RWPE1 (cell line): ENCODE measurements at regions not wholly inside any gene's neighbourhood (a gene's known extent, or its start where the extent isn't known, plus 50 kb on each side); places are given as distances from the start of the nearest gene placed in this dataset.

ENCODE experiments used
- CTCF ChIA-PET: fragments of 350-600 bp; sonication (Branson Sonifier 250); formaldehyde crosslinking; extraction: SDS; loops from one replicate; lab custom pipeline; 2021; lab: Yijun Ruan, JAX
- POLR2A ChIA-PET: fragments of 400-600 bp; formaldehyde crosslinking; extraction: SDS; loops from one replicate; lab custom pipeline; 2020; ENCODE audit warnings: antibody characterized with exemption; ENCODE audit not compliant: low non-redundant PET; lab: Yijun Ruan, JAX
- DNase-seq: peaks from one replicate; pipeline ENCODE4 v3.0.0; 2012; ENCODE audit warnings: low spot score
- H3K27ac ChIP-seq: fragments of 450-650 bp; 2 replicates; pipeline ENCODE4 v1.5.1; 2017
- TF ChIP-seq, protein P1 (sequence below): fragments of 450-650 bp; conservative IDR thresholded peaks from 2 replicates; pipeline ENCODE4 v1.5.1; 2017; ENCODE audit warnings: low read depth, mild to moderate bottlenecking

DNA sequence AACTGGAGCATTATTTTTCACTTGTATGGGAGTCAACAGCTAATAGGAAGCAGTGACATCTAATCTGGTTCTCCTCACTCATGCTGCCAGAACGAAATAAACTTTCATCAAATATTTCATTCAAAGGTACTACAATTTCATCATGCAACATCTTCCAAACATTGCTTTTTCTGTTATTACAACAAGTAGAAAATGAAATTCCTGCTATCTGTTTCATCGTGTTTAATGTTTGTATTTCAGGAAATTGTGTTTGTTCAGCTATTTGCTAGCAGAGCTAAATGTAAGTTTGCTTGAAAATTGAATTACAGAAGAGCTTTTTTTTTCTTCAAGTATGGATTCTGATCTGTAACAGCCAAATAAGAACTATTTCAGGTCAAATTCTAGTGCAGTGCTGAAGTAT lies 90.1 kb downstream of the SLITRK6 start:
- CTCF ChIA-PET: no interaction called here
- DNase-seq: no peak
- TF ChIP-seq, protein P1, sequence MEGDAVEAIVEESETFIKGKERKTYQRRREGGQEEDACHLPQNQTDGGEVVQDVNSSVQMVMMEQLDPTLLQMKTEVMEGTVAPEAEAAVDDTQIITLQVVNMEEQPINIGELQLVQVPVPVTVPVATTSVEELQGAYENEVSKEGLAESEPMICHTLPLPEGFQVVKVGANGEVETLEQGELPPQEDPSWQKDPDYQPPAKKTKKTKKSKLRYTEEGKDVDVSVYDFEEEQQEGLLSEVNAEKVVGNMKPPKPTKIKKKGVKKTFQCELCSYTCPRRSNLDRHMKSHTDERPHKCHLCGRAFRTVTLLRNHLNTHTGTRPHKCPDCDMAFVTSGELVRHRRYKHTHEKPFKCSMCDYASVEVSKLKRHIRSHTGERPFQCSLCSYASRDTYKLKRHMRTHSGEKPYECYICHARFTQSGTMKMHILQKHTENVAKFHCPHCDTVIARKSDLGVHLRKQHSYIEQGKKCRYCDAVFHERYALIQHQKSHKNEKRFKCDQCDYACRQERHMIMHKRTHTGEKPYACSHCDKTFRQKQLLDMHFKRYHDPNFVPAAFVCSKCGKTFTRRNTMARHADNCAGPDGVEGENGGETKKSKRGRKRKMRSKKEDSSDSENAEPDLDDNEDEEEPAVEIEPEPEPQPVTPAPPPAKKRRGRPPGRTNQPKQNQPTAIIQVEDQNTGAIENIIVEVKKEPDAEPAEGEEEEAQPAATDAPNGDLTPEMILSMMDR: no peak
- no peak overlapping the region for H3K27ac ChIP-seq
- POLR2A ChIA-PET: no interaction called here

DNA sequence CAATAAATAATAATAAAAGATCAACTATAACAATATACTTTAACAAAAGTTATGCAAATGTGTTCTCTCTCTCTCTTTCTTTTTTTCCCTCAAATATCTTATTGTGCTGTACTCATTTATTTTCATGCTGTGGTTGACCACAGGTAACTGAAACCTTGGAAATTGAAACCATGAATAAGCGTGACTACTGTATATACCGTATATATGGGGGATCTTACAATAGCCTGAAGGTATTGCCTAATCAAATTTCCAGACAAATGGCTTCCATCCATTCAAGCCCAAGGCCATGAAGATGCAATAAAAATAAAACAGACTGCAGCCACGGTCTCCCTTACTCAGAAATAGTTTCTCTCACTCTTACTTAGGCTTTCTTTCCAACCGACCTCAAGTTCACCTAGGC lies 98.3 kb downstream of the SLITRK6 start:
- DNase-seq: no peak
- TF ChIP-seq, protein P1: no peak
- POLR2A ChIA-PET: no interaction called here
- H3K27ac ChIP-seq: no peak overlapping the region
- CTCF ChIA-PET: no interaction called here

DNA sequence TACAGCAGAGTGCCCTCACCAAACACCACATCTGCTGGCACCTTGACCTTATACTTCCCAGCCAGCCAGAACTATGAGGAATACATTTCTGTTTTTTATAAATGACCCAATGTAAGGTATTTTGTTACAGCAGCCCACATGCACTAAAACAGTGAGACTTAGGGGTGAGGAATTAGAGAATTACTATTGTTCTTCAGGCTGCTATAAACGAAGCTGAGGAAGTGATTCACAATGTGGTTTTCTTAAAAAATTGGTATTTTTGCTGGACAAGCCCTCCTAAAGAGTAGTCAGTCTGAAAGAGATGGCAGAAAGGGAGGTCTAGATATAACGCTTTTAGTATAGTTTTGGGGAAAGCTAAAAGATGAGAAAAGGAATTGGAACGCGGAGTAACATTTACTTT lies 101.0 kb downstream of the SLITRK6 start:
- CTCF ChIA-PET: no interaction called here
- H3K27ac ChIP-seq: no peak overlapping the region
- no peak for DNase-seq
- TF ChIP-seq, protein P1: no peak
- POLR2A ChIA-PET: no interaction called here

DNA sequence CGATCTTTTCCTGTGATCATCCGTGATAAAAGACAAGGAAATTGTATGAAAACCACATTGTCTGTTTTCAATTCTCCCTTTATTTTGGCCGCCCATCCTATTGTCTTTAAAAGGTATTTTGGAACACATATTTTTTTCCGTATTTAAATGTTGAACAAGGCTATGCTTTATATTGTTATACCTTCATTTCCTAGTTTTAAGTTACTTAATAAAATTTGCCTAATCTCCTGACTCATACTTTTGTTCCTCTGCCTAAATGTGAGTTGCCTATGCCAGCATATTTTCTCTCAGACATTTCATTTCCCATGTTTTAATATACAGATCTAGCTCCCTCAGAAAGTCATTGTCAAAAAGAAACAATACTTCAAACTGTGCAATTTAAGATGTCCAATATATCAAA lies 104.2 kb downstream of the SLITRK6 start:
- ChIA-PET POLR2A (no interaction called here), CTCF (no interaction called here)
- TF ChIP-seq, protein P1: no peak
- no peak for DNase-seq
- H3K27ac ChIP-seq: no peak overlapping the region

DNA sequence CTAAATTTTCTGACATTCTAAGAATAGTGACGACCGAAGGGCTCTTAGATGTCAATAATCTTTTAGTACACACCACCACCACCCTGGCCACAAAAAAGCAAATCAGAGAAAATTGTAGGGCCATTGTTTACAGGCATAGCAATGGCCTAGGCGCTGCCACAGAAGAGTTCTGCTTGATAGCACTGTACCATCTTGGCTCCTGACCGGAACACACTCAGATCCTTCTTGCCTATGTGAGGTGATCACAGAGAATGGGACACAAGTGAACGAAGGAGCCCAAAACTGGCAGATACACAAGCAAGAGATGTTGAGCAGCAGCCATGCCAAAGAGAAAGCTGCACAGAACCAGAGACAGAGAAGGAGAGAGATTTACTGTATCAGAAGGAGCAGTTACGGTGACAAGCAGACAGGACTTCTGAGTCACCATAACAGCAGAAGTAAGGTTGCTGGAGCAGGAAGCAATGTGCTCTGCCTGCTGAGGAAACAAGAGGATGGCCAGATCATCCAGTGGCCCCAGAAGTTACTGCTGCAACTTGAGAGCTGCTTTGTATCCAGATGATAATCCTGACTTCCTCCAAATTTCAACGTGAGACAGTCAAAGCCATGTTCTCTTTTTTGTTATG lies 105.2 kb downstream of the SLITRK6 start:
- no peak overlapping the region for H3K27ac ChIP-seq
- TF ChIP-seq, protein P1: no peak
- no peak for DNase-seq
- CTCF ChIA-PET: no interaction called here
- POLR2A ChIA-PET: no interaction called here

DNA sequence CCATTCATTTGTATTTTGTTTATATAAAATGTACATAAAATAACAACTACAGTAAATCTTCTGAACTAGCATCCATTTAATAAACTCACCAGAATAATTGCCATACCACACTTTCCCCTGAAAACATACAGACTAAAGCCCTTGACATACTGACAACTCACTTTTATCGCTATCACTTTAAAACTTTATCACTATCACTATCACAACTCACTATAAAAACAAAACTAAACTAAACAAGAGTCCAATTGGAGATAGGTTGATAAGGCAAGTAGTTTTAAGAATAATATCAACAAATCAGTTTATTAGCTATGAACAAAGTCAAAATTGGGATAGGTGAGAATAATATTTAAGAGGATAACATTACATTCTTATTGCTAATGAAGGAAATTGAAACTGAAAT lies 108.9 kb downstream of the SLITRK6 start:
- CTCF ChIA-PET: interaction anchor here (0.5 kb wide), 1 partner anchor 310 kb away, joined by 3 read pairs; no protein-coding TSS in a partner anchor
- H3K27ac ChIP-seq: no peak overlapping the region
- TF ChIP-seq, protein P1: no peak
- no peak for DNase-seq
- POLR2A ChIA-PET: no interaction called here

DNA sequence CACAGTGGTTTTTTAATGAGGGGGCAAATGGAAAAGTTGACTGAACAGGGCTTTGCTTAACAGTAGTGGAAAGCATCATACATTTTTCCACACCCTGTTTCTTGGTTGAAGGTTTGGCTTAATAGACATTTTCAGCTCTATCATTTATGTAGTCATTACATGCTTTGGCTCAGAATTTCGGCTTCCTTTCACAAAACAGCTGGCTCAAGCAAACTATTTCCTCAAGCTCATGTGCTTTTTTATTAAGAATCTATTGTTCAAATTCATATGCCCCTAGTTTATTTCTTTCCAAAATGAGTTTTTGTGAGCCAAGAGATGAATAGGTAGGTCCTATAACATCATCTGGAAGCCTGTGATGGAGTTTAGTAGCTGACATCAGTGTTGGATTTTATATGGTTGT lies 113.8 kb downstream of the SLITRK6 start:
- CTCF ChIA-PET: interaction anchor here (0.6 kb wide), 1 partner anchor 15 kb away, joined by 3 read pairs; no protein-coding TSS in a partner anchor
- TF ChIP-seq, protein P1: no peak
- H3K27ac ChIP-seq: no peak overlapping the region
- POLR2A ChIA-PET: no interaction called here
- DNase-seq: no peak
